HL-60 (cell line): ENCODE measurements at regions not wholly inside any gene's neighbourhood (a gene's known extent, or its start where the extent isn't known, plus 50 kb on each side); places are given as distances from the start of the nearest gene placed in this dataset.

ENCODE experiments used
- DNase-seq, 2 experiments: peaks; one replicate each; pipeline ENCODE4 v3.0.0-alpha.2; 2010 to 2020; ENCODE audit warnings: low read depth in 1 of 2, low spot score in 1 of 2
- H3K27ac ChIP-seq: fragments of 250-450 bp; sonication (Bioruptor Pico); replicated peaks from 2 replicates; pipeline ENCODE4 v1.5.1; 2020; ENCODE audit warnings: mild to moderate bottlenecking, moderate library complexity
- H3K27me3 ChIP-seq: fragments of 250-450 bp; sonication (Bioruptor Pico); 2 replicates; pipeline ENCODE4 v1.5.1; 2021; ENCODE audit warnings: mild to moderate bottlenecking, moderate library complexity; ENCODE audit not compliant: insufficient read depth, poor library complexity, severe bottlenecking
- H3K4me3 ChIP-seq: replicated peaks from 2 replicates; pipeline ENCODE4 v1.5.1; 2011; ENCODE audit warnings: mild to moderate bottlenecking, control low read depth, low read length; ENCODE audit not compliant: insufficient read depth
- CTCF ChIP-seq: IDR thresholded peaks from one replicate; pipeline ENCODE4 v1.5.1; 2011; ENCODE audit warnings: low read length, control low read depth, inconsistent platforms; ENCODE audit not compliant: insufficient read depth
- GABPA ChIP-seq: IDR thresholded peaks from 2 replicates; pipeline ENCODE4 v1.6.1; 2012; ENCODE audit warnings: low read depth
- POLR2AphosphoS5 ChIP-seq: IDR thresholded peaks from 2 replicates; pipeline ENCODE4 v1.6.1; 2012; ENCODE audit warnings: low read depth
- REST ChIP-seq: IDR thresholded peaks from 2 replicates; pipeline ENCODE4 v1.6.1; 2012; ENCODE audit warnings: low read depth; ENCODE audit not compliant: insufficient replicate concordance
- SPI1 ChIP-seq: IDR thresholded peaks from 2 replicates; pipeline ENCODE4 v1.6.1; 2012; ENCODE audit warnings: low read depth, mild to moderate bottlenecking, borderline replicate concordance

- Histone ChIP-seq H3K27me3 (peaks cover 2% of the 10 kb centered on the region), H3K4me3 (no peak overlapping the region), H3K27ac (no peak overlapping the region)
- DNase-seq = no peak
- TF ChIP-seq SPI1 (no peak), CTCF (no peak), GABPA (no peak), REST (no peak), POLR2AphosphoS5 (no peak)
Measured at GRCh38 chr10:43794181-43794815, 145.6 kb upstream of the ZNF32 start.

GRCh38 chr10:43793704-43794103, 145.0 kb upstream of the ZNF32 start:
- TF ChIP-seq CTCF (no peak), POLR2AphosphoS5 (no peak), GABPA (no peak), REST (no peak), SPI1 (no peak)
- no peak overlapping the region for H3K4me3 ChIP-seq
- no peak for DNase-seq

GRCh38 chr10:43790147-43790546, 141.5 kb upstream of the ZNF32 start:
- Histone ChIP-seq H3K27me3 (no peaks in the 10 kb centered on the region), H3K27ac (no peak overlapping the region)
- no peak for TF ChIP-seq CTCF
- TF ChIP-seq GABPA = no peak
- TF ChIP-seq POLR2AphosphoS5 = no peak
- TF ChIP-seq REST = no peak
- no peak for TF ChIP-seq SPI1

More at GRCh38 chr10:43793704-43794103, 145.0 kb upstream of the ZNF32 start:
- Histone ChIP-seq H3K27ac (no peak overlapping the region), H3K27me3 (peaks cover 2% of the 10 kb centered on the region)

More at GRCh38 chr10:43790147-43790546, 141.5 kb upstream of the ZNF32 start:
- no peak overlapping the region for H3K4me3 ChIP-seq
- DNase-seq = no peak
